GM19023 (cell line): ENCODE measurements at regions not wholly inside any gene's neighbourhood (a gene's known extent, or its start where the extent isn't known, plus 50 kb on each side); places are given as distances from the start of the nearest gene placed in this dataset.
"Not testable (repeated sequence)": the region's sequence is repeated elsewhere in the genome, so short reads cannot be mapped to it uniquely, and the experiment has no call there.

ENCODE experiments used
- ATAC-seq: cut with Tn5 transposase; IDR thresholded peaks from one replicate; pipeline ENCODE4 v1.9.1; 2021; ENCODE audit warnings: mild to moderate bottlenecking, moderate library complexity; ENCODE audit not compliant: unreplicated experiment

GRCh38 chr7:113269592-113269991, 151.2 kb upstream of the SMIM30 start:
- ATAC-seq: not testable (repeated sequence)

GRCh38 chr7:113268757-113269156, 150.4 kb upstream of the SMIM30 start:
- no peak for ATAC-seq

DNA sequence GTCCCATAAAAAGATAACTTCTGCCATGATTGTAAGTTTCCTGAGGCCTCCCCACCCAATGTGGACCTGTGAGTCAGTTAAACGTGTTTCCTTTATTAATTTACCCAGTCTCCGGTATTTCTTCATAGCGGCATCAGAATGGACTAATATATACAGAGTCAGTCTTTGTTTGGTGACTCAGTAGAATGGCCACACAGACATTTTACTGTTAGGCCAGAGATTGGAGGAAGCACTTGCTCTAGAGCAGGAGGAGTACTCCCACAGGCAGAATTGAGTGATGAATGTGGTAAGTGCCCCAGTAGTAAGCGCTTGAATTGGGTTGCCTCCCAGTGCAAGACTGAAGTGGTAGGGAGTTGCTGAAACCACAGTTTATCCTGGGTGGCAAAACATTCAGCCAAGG, 149.5 kb upstream of the SMIM30 start:
- no peak for ATAC-seq

GRCh38 chr7:113267271-113267670, 148.9 kb upstream of the SMIM30 start:
- ATAC-seq: no peak

DNA sequence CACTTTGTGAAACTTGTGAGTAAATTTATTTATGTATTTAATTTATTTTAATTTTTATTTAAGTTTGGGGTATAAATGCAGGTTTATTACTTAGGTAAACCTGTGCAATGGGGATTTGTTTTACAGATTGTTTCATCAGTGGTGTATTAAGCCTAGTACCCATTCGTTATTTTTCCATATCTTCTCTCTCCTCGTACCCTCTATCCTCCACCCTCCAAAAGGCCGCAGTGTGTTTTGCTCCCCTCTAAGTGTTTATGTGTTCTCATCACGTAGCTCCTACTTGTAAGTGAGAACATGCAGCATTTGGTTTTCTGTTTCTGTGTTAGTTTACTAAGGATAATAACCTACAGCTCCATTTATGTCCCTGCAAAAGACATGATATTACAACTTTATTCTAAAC, 145.4 kb upstream of the SMIM30 start:
- no peak for ATAC-seq

GRCh38 chr7:113263215-113263742, 144.9 kb upstream of the SMIM30 start:
- ATAC-seq: not testable (repeated sequence)

GRCh38 chr7:113256883-113257531, 138.7 kb upstream of the SMIM30 start:
- ATAC-seq: no peak

GRCh38 chr7:113247198-113247597, 128.8 kb upstream of the SMIM30 start:
- no peak for ATAC-seq

DNA sequence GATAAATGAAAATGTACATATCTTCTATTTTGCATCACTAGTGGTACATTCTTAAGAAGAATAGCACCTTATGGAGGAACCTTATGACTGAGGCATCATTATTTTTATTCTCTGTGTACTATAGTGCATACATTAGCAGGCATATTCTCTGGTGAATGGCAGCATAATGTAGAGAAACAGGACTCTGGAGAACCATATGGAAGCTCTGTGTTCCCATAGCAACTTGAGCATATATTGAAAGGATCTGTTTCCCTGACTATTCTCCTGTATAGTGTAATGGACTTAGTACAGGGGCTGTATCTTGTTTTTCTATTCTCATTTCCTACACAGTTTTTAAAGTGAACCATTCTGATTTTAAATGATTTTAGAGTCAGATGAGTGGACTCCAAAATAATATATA, 128.4 kb upstream of the SMIM30 start:
- ATAC-seq: no peak

GRCh38 chr7:113232885-113233284, 114.5 kb upstream of the SMIM30 start:
- no peak for ATAC-seq

- ATAC-seq: no peak
Measured at GRCh38 chr7:113230691-113231090, 112.3 kb upstream of the SMIM30 start.

DNA sequence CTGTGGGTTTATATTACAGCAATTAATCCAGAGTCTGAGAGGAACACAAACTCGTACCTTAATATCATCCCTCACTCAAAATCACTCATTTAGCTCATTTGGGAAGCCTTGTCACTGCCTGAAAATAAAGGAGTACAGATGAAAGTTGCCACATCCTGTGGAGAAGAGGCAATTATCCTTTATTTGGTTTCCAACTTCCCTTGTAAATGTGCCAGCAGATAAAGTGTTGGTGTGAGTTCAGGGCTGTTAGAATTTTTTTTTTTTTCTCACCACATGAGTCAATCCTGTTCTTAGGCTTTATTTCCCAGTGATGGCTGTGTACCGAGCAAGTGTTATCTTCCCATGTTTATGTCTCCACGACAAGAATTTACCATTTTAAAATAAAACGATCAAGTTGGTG, 99.0 kb upstream of the SMIM30 start:
- no peak for ATAC-seq

GRCh38 chr7:113216038-113216437, 97.7 kb upstream of the SMIM30 start:
- no peak for ATAC-seq

DNA sequence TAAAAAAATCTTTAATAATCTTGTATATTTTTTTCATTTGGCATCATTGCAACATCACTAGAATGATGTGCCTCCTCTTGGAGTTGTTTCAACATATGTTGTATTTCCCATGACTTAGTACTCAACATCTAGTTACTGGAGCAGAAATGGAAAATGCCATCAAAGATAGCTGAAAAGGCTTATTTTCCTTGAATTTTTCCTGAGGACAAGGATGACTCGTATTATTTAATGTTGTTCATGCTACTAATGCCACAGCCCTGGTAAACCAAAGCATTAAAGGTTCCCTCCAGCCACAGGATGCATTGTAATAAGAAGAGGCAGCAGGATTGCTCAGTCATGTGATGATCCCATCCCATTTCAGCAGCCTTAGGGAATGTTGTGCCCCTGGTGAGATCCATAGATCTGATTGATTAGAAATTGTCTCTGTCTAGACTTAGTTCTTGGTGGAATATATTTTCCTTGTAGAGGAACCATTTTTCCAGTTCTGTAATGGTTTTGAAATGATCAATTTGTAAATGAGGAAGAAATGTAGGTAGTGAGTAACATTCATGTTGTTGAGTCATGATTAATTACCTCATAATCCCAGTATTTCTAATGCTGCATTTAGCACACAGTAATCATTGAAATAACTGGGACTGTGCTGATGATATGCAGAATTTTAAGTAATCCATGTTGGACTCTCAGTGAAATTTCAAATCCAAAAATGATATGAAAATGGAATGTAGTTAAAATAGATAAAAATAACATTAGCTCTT, 91.3 kb upstream of the SMIM30 start:
- no peak for ATAC-seq

DNA sequence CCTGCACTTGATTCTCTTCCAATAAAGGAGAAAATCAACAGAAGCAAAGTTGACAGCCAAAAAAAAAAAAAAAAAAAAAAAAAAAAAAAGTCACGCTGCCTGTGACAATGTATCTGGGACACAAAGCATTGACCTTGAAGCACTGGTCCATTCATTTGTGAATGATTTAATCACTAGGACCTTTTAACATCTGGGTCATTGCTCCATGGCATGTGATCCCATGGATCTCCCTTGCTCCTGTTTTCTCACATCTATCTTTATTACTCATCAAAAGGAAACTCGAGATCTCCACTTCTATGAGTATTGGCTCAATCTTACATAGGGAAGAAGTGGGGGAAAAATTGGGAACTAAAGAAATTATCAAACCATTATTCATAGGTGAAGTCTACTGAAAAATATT, 89.6 kb upstream of the SMIM30 start:
- ATAC-seq: no peak

DNA sequence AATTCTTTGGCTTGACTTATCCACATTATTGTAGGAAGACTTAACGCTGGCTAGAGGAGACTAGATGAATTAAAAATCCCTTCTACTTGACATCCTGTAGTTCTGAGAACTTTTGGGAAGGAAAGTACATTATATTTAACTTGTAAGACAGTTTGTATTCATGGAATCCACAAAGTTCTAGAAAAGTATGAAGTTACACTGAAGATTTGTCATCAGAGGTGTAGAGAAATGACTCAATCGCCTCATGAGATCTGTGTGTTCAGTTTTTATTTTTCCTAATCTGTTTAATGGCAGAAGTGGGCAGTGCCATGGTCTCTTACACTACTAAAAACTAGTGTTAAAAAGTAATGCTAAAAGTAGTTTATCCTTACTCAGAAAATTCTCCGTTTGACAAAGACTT, 89.1 kb upstream of the SMIM30 start:
- no peak for ATAC-seq

DNA sequence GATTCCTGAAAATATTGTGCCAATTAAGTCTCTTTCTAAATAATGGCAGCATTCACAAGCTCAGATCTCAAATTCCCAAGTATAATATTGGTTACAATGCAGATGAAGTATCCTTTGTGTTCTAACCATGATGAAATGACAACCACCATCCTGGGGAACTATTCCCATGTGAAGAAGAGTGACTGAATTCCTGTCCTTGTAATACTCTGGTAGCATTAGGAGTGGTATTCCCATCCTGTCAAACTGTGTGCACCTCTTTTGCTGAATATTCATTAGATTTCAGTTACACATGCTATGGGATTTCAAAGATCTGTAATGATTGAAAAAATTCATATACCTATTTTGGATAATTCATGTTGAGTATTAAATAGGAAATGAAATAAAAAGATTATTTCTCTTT, 86.1 kb upstream of the SMIM30 start:
- ATAC-seq: no peak

GRCh38 chr7:113202284-113202683, 83.9 kb upstream of the SMIM30 start:
- ATAC-seq: no peak

DNA sequence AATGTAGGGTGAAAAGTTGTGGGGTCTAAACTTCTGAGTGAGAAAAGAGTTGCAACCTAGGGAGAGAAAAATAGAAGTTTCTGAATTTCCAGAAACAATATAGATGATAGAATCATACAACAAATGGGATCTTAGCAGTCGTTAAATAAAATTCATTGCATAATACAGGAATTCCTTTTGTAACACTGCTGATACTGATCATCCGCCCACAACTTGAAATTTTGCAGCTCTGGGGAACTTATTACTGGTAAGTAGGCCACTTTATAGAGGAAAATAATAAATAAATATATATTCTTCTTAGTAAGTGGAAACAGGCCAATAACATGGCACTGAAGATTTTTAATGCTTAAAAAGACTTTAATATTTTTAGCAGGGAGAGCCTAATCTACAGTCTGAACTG, 81.9 kb upstream of the SMIM30 start:
- no peak for ATAC-seq

DNA sequence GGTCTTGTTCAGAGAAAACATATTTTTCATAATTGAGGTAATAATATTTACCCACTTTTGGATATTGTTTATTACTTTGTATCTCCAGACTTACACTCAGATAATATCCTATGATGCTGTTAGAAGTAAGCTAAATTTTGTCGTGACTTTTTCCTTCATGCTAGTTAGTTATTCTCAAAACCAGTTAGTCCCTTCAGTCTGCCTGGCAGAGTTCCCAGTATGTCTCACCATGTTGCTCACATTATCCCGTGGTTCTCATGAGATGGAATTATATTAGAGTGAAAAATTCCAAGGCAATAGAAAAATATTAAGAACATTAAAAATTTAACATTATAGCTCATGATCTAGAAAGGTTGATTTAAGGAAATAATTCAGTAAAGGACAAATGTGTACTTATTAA, 81.5 kb upstream of the SMIM30 start:
- no peak for ATAC-seq

GRCh38 chr7:113199136-113199535, 80.8 kb upstream of the SMIM30 start:
- ATAC-seq: no peak

DNA sequence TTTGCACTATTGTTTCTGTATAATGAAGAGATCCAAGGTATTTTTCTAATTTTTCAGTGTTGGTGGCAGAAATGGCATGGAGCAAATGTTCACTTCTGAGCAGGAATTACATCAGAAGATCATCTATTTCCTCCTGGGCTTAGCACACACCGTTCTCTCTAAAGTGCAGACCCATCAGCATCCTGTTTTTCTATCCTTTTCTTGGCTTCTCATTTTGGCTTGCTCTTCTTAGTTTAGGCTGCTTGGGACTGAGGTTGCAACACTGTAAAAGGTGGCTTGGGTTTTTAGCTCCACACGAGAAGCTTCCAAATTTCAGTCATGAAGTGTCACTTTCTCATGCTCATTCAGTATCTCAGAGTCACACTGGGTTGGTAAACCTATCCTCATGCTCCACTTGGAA, 79.9 kb upstream of the SMIM30 start:
- ATAC-seq: no peak
